Amygdala (tissue), 56 donors: ENCODE measurements at regions not wholly inside any gene's neighbourhood (a gene's known extent, or its start where the extent isn't known, plus 50 kb on each side); places are given as distances from the start of the nearest gene placed in this dataset.

Experiments used
- DNase-seq, 56 donors: peaks; one replicate each; lab custom pipeline; 2025; lab: John Stamatoyannopoulos, UW

DNA sequence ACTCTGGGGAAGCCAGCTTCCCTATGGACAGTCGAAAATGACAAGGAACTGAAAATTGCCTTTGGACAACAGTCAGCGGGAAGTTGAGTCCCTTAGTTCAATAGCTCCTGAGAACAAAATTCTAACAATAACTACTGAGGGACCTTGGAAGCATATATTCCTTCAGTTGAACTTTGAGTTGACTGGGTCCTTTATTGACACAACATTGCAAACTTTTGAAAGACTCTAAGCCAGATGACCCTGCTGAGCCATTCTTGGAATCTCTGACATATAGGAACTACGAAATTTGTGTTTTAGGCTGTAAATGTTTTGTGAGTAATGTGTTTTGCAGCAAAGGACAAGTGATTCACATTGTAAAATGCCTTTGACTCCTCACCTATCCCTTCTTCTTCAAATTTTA, 548.8 kb upstream of the LCORL start:
- DNase-seq, result no peak

DNA sequence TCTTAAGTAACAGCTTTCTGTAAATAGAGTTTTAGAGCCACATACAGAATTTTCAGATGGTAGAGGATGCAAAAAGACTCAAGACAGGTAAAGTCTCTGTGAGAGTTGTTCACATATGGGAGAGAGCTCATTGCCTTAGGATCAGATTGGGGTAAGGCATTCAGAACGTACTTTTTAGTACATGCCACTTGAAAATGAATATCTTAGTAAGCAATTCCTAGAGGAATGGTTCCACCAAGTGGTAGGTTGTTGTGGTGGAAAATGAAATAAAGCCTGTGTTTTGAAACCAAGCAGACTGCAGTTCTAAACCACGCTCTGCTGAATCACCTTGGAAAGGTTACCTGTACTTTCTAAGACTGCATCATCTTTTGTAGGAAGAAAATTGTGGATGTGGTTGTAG, 547.0 kb upstream of the LCORL start:
- DNase-seq, result no peak

DNA sequence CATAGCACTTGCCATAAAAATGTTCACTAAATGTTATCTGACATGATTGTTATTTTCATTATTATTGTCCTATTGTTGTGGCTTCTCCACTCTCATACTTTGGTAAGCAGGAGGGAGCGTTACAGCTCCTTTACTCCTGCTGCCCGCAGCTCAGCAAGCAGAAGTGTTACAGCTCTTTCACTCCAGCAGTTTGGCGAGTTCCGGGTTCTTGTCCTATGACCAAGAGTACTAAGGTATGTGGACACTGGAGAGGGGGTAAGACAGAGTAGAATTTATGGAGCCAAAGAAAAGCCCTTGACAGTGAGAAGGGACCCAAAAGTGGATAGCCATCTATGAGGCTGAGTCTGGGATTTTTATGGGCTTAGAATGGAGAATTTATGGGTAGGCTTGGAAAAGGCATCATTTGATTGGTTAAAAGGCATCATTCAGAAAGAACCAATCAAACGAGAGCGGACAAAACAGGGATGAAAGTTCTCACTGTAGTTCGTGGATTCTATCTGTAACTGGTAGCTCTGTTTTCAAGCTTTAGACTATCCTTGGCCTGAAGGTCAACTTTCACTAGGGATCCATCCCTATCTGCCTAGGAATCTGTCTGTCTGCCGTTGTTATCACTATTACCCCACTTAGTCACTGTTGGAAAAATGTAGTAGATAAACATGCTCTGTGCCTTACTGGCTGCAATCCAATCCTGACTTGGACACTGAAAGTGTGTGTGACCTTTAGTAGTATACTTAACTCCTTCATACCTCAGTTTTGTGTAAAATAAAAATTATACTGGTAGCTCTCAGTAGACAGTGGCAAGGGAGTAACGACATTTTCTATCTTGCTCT, 545.6 kb upstream of the LCORL start:
- DNase-seq, result no peak

DNA sequence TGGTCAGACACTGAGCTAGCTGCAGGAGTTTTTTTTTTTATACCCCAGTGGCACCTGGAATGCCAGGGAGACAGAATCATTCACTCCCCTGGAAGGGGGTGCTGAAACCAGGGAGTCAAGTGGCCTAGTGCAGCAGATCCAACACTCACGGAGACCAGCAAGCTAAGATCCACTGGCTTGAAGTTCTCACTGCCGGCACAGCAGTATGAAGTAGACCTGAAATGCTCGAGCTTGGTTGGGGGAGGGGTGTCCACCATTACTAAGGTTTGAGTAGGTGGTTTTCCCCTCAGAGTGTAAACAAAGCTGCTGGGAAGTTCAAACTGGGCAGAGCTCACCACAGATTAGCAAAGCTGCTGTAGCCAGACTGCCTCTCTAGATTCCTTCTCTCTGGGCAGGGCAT, 537.9 kb upstream of the LCORL start:
- DNase-seq, result no peak

DNA sequence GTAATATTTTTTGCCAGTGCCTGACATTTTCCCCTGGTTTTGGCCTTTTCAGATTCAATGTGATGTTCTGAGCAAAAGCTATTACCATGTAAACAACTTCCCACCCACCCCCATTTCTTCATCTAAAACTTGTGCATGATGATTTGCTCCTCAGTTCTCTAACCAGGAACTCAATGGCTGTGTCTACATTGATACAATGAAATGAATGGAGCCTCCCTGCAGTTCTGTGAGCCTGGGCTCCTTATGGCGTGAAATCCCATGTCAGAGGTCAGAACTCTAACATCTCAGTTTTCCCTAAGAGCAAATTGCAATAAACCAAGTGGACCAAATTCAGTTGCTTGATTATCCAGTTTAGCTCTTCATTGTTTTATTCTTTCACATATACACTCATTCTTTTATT, 534.8 kb upstream of the LCORL start:
- no peak for DNase-seq

DNA sequence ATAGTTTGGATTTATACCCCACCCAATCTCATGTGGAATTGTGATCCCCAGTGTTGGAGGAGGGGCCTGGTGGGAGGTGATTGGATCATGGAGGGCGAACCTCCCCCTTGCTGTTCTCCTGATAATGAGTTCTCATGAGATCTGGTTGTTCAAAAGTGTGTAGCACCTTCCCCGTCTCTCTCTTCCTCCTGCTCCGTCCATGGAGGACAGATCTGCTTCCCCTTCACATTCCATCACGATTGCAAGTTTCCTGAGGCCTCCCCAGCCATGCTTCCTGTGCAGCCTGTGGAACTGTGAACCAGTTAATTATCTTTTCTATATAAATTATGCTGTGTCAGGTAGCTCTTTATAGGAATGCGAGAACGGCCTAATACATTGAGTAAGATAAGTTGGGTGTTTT, 518.8 kb upstream of the LCORL start:
- DNase-seq, result no peak

DNA sequence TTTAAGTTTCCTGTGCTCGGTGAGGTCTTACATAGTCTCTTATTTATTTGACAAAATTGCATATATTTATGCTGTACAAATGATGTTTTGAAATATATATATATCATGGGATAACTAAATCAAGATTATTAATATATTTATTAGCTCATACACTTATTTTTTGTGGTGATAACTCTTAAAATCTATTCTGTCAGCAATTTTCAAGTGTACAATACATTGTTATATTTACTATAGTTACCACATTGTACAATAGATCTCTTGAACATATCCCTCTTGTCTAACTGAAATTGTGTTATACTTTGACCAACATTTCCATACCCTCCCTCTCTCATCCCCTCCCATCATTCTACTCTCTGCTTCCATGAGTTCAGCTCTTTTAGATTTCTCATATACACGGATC, 516.6 kb upstream of the LCORL start:
- DNase-seq, result no peak

DNA sequence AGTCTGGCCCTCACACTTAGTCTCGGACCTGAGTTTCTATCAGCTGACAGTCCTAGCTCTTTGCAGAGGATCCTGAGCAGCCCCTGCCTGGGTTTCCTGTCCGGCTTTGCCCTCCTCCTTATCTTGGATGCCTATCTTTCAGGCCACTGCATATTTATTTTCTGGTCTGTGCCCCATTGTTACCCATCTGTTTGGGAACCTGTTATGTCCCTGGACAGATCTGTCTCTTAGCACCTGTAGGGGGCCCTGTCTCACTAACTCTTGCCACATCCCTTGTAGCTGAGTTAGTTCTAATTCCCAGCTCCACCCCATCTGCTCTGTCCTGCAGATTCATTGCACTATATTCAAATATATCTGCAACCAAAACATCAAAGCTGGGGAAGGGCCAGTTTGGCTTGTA, 514.9 kb upstream of the LCORL start:
- no peak for DNase-seq

DNA sequence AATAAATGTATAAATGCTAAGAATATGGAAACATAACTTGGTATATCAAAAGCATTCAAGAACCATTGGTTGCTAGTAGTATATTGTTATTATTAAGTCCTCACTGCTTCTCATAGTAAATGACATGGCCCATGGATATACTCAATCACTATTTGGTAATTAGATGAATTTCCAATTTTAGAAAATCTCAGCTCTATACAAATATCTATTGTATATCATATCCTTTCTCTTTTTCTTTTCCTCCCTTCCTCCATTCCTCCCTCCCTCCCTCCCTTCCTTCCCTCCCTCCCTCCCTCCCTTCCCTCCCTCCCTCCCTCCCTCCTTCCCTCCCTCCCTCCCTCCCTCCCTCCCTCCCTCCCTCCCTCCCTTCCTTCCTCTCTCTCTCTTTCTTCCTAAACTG, 514.4 kb upstream of the LCORL start:
- DNase-seq, result no peak

DNA sequence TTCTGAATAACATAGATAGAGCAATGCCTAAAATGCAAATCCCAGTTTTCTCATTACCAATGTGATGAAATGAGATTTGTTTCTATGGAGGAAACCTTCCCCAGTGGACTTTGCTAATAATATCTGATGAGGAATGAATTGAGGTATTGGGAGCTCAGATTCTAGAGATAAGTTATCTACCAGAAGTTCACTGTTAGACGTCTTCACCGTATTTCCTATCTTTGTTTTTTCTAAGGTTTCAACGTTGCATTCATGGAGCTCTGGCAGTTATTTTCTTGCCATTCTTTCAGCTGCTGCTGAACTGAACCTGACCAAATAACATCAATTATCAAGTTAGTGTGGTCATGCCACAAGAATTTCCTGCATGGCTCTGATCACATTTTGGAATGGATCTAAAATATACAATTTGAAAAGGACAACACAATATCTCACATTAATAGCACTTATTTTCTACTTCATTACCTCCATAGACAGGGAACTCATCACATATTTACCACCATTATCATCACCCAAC, 511.8 kb upstream of the LCORL start:
- no peak for DNase-seq

DNA sequence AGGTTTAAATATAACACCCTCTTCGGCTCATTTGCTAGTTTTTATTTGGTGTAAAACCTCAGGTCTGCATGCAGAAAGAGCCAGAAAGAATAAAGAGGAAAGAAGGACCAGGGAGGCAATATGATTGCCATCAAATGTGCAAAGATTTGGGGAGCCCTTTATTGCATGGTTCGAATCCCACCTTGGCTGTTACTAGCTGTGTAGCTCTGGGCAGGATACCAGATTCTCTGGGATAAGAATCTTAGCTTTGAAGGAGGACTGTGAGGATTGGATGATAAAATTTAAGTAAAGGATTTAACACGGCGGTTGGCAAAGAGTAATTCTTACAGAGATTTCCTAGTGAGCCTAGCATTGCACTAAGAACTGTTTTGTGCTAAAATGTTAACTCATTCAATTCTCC, 510.2 kb upstream of the LCORL start:
- no peak for DNase-seq

DNA sequence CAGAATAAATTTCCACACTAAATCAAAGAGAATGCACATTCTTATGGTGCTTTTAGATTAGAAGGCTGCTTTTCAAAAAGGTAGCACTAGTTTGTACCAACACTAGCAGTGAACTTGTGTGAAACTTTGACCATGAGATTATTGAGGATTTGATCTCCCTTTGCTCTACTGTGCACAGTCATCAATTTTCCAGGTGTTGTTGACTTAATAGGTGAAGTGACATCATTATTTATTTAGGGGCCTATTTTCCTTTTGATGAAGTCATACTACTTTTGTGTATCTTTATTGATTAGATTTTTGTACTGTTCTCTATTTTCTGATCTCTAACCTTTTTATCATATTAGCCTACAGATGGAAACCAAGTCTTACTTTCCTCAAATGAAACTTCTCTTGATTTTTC, 507.9 kb upstream of the LCORL start:
- DNase-seq, result no peak

DNA sequence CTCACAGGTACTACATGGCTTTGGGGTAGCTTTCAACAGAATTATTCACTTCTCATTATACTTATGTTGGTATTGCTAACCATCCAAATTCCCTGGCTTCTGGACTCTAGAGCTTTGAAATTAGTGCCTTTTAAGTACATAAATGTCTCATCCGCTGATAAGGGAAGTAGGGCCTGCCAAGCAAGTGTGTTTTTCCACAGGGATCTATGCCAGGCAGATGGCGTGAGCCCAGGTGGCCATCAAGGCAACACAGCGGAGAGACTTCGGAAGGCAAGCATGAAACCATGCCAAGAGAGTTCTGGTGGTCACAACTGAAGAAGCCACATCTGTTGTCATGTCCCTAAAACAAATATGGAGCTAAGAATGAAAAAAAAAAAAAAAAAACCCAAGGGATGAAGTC, 503.1 kb upstream of the LCORL start:
- DNase-seq, result no peak

DNA sequence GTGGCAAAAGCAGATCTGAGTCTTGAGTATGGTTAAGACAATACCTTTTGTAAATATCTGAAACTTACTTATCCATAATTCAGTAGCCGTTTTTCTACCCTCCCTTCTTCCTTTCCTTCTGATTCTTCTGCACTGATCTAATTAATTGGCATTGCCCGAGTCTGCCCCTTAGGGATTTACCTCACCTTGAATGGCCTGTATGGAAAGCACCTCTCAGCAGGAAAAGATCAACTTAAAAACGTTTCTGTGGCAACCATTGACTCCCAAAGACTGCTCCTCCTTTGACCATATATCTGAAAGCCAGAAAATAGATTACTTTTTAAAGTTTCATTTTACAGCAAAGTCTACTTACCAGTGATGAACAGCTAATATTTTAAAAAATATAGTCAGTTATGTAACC, 496.5 kb upstream of the LCORL start:
- DNase-seq, result no peak

DNA sequence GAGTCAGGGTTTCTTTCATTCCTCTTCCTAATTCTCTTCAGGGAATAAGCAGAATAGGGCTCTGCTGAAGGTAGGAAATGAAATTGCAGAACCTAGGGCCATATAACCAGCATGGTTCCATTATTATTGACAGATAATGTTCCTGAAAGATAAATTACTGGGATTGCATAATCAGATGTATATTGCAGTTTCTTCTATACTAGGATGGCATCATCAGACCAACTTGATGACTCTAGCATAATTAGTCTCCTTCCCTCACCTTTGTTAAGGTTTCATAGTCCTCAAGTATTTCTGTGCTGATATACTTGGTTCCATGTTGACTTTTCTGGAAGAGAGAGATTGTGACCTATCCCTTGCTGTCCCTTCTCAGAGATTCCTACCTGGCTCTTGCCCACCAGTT, 492.3 kb upstream of the LCORL start:
- no peak for DNase-seq

DNA sequence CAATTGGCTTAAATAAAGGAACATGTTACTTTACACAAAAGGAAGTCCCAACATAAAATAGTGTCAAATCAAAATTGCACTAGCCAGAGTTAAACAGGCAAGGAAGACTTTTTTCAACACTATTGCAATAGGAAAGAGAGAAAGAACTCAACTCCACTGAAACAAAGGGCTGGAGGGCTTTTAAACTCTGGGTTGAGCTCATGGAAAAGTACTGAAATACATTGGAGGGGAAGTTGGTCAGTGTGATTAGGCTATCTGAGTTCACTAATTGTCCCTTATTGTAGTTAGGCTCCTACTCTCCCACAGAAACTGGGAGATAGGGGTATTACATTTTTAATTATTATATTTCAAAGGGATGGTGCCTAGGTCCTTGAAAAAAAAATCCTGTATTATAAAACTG, 491.2 kb upstream of the LCORL start:
- no peak for DNase-seq

DNA sequence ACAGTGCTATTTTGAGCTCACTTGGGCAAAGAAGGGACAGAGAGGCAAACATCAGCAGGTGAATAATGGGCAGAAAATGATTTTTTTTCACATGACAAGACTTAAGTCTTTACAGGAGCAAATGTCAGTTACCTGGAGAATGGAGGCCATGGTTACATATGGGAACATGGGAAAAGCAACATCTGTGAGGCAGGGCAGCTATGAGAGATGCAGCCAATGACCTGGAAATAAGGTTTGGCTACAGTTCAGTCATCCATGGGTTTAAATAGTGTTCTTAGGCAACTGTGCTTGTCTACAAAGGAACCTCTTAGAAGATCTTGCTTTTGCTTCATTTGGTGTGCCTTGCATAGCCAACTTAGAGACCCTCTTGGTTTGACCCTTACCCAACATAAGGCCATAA, 490.2 kb upstream of the LCORL start:
- DNase-seq, result no peak

DNA sequence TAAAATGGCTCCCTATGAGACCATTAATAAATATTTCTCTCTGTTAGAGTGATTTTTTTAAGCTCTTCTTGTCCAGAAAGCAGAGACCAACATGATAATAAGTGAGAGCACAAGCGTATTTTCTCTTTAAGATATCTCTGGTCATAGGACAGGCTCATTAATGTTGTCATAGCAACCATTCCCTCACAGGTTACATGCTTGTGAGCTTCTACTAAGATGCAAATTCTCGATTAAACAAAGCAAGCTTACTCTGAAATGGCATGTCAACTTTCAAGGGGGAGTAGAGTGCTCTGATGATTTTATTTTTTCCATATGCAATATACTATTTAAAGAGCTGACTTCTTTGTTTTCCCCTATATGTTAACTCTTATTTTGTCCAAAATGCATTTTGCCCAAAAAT, 487.2 kb upstream of the LCORL start:
- no peak for DNase-seq

DNA sequence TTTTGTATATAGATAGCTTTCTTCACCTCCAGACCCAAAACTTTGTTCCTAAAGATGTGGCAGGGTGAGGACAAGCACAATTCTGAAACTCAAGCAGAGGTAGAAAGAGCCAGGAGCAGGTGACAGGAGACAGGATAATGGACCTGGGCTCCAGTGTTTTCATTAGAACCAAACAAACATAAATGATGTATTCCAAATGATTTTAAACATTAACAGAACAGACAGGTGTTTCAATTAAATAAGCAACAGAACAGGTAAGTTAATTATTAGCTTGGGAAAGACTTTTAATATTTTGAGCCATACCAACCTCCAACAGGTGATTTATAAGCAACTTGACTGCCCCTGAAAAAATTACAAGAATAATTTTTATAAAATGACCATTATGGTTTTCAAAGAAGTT, 459.4 kb upstream of the LCORL start:
- no peak for DNase-seq

DNA sequence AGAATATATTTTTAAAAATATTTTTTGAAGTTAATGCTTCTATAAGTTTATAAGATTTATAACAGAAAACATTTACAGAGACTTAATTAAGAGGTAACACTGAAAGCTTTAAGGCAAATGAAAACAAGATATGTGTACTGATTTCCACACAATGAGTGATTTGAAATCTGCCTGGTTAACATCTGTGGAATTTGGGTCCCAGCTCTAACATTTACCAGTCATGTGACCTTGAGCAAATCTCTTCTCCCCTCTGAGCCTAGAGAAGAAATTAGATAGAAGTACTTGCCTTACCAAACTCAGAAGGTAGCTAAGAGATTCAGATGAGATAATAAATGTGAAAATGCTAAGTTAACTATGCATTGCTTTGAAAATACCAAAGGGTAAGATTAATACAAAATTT, 458.8 kb upstream of the LCORL start:
- no peak for DNase-seq

DNA sequence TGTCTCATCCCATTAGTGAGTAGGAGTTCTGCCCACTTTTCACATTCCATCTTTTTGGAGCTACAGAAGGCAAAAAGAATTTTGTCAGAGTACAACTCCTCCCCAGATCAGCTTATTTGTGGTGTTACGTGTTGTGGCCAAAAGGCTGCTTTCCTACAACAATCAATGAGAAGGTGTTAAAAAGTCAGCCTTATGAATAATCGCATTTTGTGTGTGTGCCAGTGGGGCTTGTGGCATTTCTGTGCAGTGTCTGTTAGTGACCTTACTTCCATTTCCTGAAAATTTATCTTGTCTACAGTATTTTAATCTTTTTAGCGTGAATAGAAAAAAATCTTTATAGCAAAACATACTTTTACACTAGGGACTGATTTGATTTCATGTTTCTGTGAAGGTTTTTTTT, 458.3 kb upstream of the LCORL start:
- DNase-seq, result no peak

DNA sequence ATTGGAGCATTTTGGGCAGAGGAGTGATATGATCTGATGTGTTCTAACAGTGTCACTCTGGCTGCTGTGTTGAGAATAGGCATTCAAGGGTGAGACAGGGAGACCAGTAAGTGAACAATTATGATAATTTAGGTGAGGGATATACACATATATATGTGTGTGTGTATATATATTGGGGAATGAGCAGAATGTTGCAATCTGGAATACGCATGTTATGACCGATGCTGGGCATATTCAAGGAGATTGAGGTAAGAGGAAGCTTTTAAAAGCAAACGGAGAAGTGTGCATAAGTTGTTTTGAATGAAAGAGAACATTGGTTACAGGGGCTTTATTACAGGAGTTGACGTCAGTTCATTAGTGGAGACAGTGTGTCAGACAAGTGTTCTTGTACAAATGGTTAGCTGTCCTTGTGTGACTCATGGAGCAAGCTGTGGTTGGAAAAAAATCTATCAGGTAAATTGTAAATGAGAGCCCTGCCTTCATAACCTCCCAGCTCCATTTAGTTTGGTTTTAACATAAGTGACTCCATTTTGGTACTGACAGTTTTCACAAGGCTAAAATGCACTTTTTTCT, 442.5 kb upstream of the LCORL start:
- no peak for DNase-seq

DNA sequence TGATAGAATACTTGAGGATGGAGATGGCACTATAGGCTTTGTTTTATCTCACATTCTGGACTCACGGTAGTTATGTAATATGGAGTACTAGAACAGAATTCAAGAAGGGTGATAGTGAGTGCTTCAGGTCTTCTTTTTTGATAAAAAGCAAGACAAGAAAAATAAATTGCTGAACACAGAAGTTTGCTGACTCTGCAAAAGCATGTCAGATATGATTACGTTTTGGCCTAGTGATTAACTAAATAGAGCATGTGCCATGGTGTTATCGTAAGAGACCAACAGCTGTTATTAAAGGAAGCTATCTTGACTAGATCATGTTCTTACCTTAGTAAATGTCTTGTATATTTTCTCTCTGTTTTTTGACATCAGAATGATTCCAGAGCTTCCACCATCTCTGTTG, 436.9 kb upstream of the LCORL start:
- DNase-seq, result no peak
